ENCODE measurements at regions not wholly inside any gene's neighbourhood (a gene's known extent, or its start where the extent isn't known, plus 50 kb on each side); places are given as distances from the start of the nearest gene placed in this dataset.

- BruUV-seq (replicated peaks), result no TSS peak
- Histone ChIP-seq H3K4me2 (ENCODE audit: low read depth, low read length) (no peak overlapping the region), H3K4me1 (ENCODE audit: insufficient read depth, low read length) (no peaks in the 10 kb centered on the region), H4K20me1 (ENCODE audit: insufficient read depth, low read length) (no peaks in the 10 kb centered on the region), H3K79me2 (ENCODE audit: insufficient read depth, low read length) (no peaks in the 10 kb centered on the region), H3K9me3 (ENCODE audit: low read length) (no peaks in the 10 kb centered on the region), H2AFZ (ENCODE audit: low read length) (no peak overlapping the region), H3K36me3 (replicated peaks in 1 of 2; ENCODE audit: control insufficient read depth in 1 of 2, insufficient read depth in 2 of 2, low read length in 2 of 2) (no peaks in the 10 kb centered on the region), H3K9ac (ENCODE audit: insufficient read depth, low read depth, low read length) (no peak overlapping the region), H3K4me3 (replicated peaks in 1 of 3; ENCODE audit: insufficient read depth in 1 of 3, low read depth in 2 of 3, low read length in 3 of 3) (no peak overlapping the region), H3K27me3 (ENCODE audit: control insufficient read depth in 1 of 2, insufficient read depth in 2 of 2, low read length in 2 of 2) (no peaks in the 10 kb centered on the region), H3K27ac (ENCODE audit: extremely low read length, insufficient read depth, low read length) (no peak overlapping the region)
- TF ChIP-seq, protein P1, sequence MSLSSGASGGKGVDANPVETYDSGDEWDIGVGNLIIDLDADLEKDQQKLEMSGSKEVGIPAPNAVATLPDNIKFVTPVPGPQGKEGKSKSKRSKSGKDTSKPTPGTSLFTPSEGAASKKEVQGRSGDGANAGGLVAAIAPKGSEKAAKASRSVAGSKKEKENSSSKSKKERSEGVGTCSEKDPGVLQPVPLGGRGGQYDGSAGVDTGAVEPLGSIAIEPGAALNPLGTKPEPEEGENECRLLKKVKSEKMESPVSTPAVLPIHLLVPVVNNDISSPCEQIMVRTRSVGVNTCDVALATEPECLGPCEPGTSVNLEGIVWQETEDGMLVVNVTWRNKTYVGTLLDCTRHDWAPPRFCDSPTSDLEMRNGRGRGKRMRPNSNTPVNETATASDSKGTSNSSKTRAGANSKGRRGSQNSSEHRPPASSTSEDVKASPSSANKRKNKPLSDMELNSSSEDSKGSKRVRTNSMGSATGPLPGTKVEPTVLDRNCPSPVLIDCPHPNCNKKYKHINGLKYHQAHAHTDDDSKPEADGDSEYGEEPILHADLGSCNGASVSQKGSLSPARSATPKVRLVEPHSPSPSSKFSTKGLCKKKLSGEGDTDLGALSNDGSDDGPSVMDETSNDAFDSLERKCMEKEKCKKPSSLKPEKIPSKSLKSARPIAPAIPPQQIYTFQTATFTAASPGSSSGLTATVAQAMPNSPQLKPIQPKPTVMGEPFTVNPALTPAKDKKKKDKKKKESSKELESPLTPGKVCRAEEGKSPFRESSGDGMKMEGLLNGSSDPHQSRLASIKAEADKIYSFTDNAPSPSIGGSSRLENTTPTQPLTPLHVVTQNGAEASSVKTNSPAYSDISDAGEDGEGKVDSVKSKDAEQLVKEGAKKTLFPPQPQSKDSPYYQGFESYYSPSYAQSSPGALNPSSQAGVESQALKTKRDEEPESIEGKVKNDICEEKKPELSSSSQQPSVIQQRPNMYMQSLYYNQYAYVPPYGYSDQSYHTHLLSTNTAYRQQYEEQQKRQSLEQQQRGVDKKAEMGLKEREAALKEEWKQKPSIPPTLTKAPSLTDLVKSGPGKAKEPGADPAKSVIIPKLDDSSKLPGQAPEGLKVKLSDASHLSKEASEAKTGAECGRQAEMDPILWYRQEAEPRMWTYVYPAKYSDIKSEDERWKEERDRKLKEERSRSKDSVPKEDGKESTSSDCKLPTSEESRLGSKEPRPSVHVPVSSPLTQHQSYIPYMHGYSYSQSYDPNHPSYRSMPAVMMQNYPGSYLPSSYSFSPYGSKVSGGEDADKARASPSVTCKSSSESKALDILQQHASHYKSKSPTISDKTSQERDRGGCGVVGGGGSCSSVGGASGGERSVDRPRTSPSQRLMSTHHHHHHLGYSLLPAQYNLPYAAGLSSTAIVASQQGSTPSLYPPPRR (CRISPR knock-in tag; IDR thresholded peaks at IDR 0.05; ENCODE audit: borderline replicate concordance), result no peak
- TF ChIP-seq ZNF124 (CRISPR knock-in tag; IDR thresholded peaks at IDR 0.05) (no peak), RBM22 (optimal IDR thresholded peaks at IDR 0.05; ENCODE audit: low read length) (no peak), RFX1 (IDR thresholded peaks at IDR 0.05) (no peak), ZNF780A (CRISPR knock-in tag; IDR thresholded peaks at IDR 0.05) (no peak), KDM3A (CRISPR knock-in tag; IDR thresholded peaks at IDR 0.05; ENCODE audit: low read depth) (no peak), AGO2 (optimal IDR thresholded peaks at IDR 0.05; ENCODE audit: low read depth, low read length) (no peak), UBTF (CRISPR knock-in tag; IDR thresholded peaks at IDR 0.05) (no peak), HNRNPUL1 (IDR thresholded peaks at IDR 0.05; ENCODE audit: low read depth, low read length) (no peak), MYNN (CRISPR knock-in tag; IDR thresholded peaks at IDR 0.05; ENCODE audit: low read depth) (no peak), GATA4 (IDR thresholded peaks at IDR 0.05; ENCODE audit: borderline replicate concordance, low read depth) (no peak), ZNF552 (CRISPR knock-in tag; IDR thresholded peaks at IDR 0.05; ENCODE audit: borderline replicate concordance) (no peak), ZNF589 (CRISPR knock-in tag; conservative IDR thresholded peaks at IDR 0.05) (no peak), NCOR1 (IDR thresholded peaks at IDR 0.05; ENCODE audit: borderline replicate concordance, low read length) (no peak), ZNF557 (CRISPR knock-in tag; IDR thresholded peaks at IDR 0.05) (no peak), ZNF468 (CRISPR knock-in tag; IDR thresholded peaks at IDR 0.05) (no peak)
- TF ChIP-seq, protein P2, sequence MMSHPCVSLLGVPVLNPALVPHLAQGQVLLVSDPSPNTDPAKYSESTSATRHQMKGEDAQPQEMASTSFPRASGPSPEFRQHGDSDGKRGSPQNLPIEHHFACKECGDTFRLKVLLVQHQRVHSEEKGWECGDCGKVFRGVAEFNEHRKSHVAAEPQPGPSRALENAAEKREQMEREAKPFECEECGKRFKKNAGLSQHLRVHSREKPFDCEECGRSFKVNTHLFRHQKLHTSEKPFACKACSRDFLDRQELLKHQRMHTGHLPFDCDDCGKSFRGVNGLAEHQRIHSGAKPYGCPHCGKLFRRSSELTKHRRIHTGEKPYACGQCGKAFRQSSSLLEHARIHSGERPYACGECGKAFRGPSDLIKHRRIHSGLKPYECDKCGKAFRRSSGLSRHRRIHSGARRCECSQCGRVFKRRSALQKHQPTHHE (CRISPR knock-in tag; IDR thresholded peaks at IDR 0.05; ENCODE audit: borderline replicate concordance), result no peak
- ATAC-seq (no peak), DNase-seq (ENCODE audit: low spot score) (no peak), FAIRE-seq (no peak)
- ChIA-PET POLR2A (no interaction called here), CTCF (ENCODE audit: low intra/inter-chr PET ratio, low total read pairs) (no interaction called here)
- no CpG with 5 or more reads among the region's 3 CpGs for WGBS (ENCODE audit: low lambda C conversion rate)
- in situ Hi-C loops (cut with HindIII; ENCODE audit: extremely low pct_ligation_motif_present, low pct_unique_long_range_greater_than_20kb), result loop anchor here (25.0 kb wide), 1 partner anchor 637 kb away; no protein-coding TSS in a partner anchor
- intact Hi-C loops (cut with micrococcal nuclease; ENCODE audit: unreplicated experiment), result no loop called here
These were observed 250.3 kb downstream of the DMAC1 start for GRCh38 chr9:7549249-7549648.

Measured in HepG2 (cell line).